GM19452 (cell line): ENCODE measurements at regions not wholly inside any gene's neighbourhood (a gene's known extent, or its start where the extent isn't known, plus 50 kb on each side); places are given as distances from the start of the nearest gene placed in this dataset.
A peak's percentile ranks its signal among the peaks of the same experiment; 100 is the strongest.

Experiments
- ATAC-seq: cut with Tn5 transposase; IDR thresholded peaks from one replicate; pipeline ENCODE4 v1.9.1; 2021; ENCODE audit not compliant: unreplicated experiment

DNA sequence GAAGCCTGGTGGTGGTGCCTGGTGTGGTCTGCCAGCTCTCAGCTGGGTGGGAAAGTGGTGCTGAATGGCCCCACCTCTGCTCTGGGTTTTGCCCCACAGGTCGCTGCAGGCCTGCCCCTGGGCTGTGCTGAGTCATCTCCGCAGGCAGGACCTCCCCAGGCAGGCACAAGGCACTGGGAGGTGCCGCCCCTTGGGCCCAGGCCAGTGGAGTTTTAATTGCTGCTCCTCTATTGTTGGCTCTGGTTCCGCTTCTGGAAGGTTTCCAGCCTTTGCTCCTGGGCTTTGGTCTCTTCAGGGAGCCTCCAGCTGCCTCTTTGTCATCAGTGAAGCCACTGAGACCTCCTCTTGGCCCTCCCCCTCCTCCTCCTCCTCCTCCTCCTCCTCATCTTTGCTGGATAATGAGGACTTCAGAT, 180.3 kb upstream of the GRB10 start:
- ATAC-seq: peak; percentile 61

DNA sequence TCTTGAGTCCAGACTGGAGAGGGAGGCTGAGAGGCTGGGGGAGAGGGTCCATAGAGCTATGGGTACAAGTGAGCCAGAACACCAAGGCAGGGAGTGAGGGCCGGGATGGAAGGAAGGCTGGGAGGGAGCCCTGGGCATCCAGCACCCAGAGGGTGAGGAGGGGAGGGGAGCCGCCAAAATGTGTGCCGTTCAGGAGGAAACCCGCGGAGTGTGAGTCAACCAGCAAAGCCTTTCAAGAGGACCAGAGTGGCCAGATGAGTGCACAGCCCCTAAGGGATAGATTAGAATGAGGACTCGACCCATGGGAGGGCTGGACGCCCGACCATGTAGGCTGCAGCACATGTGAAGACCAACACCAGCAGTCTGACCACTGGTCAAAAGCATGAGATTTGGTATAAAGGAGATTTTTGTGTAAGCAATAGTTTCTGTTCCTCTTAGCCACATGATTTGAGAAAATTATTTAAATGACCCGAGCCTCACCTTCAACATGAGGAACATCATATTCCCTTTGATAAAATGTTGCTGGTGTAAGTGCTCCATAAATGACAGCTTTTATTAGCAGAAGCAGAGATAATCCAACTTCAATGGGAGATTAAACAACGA, 179.7 kb upstream of the GRB10 start:
- ATAC-seq: peak; percentile 18

DNA sequence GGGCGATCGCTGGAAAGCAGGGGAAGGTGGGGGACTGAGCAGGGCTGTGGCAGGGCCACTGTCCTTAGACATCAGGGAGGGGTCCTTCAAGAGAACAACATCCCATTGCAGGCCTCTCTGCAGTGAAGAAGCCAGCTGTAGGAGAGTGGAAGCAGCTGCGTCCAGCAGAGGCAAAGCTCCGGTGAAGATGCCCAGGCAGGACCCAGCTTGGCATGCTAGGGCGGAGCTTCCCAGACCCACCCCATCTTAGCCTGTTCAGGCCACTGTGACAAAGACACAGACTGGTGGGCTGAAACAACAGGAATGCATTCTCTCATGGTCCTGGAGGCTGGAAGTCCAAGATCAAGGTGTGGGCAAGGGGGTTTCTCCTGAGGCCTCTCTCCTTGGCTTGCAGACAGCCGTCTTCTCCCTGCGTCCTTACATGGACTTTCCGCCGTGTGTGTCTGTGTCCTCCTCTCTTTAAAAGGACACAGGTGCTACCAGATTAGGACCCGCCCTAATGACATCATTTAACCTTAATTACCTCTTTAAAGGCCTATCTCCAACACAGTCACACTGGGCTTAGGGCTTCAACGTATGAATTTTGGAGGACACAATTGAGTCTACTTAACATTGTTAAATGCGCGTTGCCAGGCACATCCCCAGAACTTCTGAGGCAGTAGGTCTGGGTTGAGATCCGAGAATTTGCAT, 178.1 kb upstream of the GRB10 start:
- no peak for ATAC-seq

DNA sequence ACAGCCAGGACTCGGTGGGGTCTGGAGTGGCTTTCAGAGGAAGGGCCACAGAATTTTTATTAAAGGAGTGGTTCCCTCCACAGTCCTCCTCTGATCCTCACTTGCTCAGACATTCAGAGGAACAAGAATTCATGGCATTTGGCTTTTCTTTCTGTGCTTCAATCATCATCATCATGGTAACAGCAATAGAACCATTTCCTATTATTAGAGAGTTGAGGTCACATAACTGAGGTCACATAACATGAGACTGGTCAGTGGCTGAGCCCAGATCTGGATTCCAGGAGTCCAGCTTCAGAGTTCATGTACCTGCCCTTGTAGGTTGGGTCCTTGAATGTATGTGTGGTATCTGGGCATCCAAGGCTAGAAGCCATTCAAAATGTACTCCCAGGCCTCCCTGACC, 177.3 kb upstream of the GRB10 start:
- ATAC-seq: no peak

DNA sequence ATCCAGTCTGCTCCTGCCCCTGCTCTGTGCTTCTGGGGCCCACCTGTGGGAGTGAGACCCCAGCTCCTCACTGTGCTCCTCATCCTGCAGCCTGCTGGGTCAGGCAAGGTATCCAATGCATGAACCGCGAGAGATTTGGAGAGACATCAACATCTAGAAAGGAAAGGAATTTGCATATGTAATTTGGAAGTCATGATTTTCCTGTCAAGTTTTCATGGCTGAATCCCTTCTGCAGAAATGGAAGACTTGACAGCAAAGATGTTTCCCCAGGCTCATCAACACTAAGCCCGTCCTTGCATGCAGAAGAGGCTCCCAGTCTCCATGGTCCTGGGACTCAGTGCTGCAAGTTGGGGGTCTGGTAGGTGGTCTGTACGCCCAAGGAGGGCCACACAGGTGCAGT, 176.9 kb upstream of the GRB10 start:
- no peak for ATAC-seq

DNA sequence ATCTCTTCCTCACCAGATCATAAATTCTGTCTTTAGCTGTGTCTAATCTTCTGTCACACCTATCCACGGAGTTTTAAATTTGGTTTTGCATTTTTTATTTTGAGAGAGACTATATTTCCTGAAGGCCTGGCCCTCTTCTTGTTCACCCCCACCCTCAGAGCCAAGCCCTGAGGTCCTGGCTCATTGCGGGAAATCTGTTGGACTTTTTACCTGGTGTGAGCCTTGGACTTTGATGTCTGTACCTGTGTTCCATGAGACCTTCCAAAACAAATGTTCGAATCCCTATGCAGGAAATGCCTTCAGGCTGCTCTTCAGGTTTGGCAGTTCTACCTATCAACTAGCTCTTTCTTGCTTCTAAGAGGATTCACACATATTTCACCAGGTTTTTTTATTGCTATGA, 175.2 kb upstream of the GRB10 start:
- ATAC-seq: no peak

DNA sequence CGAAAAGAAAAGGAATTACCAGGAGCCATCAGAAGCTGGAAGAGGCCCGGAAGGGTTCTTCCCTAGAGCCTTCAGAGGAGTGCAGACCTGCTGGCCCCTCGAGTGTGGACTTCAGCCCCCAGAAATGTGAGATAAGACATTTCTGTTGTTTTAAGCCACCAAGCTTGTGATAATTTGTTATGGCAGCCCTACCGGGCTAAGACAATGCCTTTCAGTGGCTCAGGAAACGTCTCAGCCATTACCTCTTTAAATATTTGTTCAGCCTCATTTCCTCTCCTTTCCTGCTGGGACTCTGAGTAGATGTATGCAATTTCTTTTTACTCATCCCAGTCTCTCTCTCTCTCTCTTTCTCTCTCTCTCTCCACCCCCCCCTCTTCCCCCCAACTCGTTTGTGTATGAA, 174.7 kb upstream of the GRB10 start:
- ATAC-seq: no peak

DNA sequence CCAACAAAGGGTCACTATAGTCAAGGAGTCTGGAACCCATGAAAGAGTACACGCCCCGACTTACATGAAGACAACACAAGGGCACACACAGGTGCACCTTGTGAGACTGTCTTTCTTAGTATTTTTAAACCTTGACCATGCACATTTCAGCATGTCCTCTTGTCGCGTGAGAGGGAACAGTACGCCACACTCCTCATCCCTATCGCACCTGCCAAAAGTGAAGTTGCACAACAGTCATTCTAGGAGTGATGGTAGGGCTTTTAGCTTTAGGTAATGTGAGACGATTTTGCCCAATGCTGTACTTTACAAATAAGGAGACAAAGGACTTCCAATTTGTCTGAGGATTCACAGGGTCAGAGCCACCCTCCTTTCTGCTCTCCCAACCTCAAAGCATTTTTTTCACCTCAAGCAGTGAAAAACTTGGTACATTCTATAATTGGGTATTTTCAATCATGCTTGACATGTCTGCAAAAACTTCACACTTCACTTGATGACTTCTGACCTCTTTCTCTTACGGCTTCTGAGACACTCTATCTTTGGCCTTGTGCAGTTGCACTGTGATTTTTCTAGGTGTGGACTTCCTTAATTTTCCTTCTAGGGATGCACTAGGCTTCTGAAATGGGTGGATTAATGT, 173.9 kb upstream of the GRB10 start:
- no peak for ATAC-seq

DNA sequence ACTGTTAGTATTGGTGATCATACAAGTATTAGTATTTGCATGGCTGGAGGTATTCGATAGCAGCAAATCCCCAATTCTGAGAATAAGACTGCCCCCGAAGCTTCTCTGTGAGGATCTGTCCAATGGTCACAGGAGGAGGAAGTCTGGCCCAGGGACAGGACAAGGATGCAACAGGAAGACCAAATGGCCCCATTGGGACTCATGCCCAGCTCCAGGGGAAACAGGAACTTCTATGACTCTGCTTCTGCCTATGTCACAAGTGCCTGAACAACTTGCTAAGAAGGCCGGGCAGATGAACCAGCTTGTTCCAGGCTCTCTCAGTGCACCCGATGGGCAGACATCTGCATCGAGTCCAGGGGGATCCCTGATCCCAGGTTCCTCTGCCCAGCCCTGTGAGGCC, 172.0 kb upstream of the GRB10 start:
- ATAC-seq: no peak

DNA sequence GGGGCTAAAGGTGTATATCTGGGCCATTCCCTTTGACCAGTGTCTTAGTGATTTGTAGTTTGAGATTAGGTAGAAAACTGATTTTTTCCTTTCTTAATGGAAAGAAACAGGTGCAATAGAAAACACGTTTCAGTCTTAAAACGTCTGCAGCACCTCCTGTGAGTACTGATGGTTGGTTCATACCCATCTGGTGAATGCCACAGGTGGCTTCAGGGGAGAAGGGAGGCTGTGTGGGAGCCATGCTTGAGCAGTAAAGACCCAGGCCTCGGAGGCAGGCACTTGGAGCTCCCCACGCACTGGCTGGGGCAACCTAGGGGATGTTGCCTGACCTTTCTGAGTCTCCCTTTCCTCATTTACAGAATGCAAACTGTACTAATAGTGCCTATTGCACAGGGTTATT, 171.5 kb upstream of the GRB10 start:
- no peak for ATAC-seq

DNA sequence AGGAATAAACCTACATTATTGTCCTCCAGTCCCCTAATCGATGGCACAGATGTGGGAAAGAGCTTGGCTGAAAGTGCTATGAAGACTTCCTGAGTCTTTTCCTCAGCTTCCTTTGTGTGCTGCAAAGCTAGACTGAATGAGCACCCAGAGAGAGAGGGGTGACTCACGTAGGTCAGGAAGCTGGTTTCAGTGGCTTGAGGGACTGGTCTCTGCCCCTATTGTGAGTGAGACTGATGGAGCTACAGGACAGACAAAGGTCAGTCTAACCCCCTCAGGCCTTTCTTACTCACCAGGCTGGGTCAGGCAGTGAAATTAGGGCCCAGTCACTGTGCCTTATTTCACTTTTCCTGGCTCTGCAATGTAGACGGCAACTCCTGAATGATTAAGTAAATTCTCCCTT, 171.1 kb upstream of the GRB10 start:
- ATAC-seq: no peak

DNA sequence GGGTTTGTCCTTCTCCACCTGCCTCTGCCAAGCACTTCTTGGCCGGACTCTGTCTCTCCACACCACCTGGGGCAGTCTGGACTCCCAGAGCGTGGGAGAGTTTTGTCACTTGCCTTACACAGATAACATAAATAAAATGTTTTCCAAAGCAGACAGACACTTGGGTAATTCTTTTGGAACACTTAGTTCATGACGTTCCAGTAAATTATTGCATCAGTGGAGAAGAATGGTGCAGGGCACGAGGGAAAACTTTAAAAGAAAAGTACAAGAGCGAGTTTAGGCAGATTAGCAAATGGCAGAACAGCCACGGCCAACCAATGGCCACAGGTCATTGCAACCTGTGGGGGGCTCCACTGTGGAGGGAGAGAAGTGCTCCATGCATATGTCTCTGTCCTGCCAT, 170.6 kb upstream of the GRB10 start:
- ATAC-seq: no peak

DNA sequence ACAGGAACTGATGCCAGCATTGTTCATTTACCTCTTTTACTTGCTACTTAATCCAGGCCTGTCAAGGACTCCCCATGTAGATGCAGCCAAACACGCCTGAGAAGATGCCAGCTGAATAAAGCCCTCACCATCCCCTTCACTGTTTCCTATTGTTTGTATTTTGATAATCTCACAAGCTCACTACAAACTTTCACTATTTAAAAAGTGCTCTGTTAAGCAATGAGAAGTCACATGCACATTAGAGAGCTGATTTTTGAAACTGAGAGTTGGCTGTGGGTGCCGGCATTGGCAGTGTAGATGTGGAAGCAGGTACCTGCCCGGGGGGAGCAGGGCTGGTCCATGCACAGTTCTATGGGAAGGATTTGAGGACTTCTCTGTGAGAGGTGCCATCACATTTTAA, 169.8 kb upstream of the GRB10 start:
- ATAC-seq: no peak

DNA sequence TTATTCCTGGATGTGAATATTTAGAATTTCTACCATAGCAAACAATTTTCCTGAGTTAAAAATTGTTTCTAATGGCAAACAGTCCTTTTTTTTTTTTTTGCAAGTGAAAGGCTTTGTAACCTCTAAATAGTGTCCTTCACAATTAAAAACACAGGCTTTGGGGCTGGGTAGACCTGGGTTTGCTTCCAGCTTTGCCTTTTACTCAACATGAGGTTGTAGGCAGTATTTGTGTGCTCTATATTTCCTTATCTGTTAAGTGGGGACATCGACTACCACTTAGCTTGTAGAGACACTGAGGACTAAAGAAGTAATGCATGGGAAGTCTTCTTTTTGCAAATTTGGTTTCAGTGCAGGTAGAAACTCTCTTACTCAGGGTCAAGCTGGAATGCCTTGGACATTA, 169.4 kb upstream of the GRB10 start:
- no peak for ATAC-seq

DNA sequence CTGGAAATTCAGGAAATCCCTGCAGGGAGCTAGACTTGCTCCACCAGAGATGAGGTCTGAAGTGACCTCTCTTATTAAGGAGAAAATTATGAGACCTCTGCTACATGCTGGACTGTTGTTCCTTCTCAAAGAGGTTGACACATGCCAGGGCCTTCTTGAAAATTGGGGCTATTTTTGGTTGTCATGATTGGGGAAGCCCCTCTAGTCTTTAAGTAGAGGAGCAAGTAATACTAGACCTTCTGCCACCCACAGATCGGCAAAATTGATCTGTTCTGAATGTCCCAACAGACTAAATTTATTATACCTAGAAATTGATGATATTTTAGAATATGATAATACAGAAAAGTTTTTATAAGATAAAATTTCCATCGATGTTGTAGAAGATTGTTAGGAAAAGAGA, 160.8 kb upstream of the GRB10 start:
- no peak for ATAC-seq

DNA sequence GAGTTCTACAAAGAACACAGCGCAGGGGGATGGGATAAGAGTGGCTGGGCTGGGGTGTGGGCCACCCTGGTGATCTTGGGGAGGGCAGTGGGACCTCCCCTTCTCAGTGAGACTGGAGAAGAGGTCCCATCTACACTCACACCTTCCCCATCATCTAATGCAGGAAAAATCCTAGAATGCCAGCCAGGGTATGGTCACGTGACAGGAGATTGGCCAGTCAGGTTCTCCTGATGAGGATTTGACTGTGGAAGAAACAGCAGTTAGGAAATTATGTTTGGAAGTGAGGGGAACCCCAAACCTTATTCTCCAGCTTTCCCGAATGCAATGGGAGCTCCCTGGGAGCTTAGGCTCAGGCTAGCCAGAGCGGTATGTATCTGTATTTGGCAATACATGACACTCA, 158.8 kb upstream of the GRB10 start:
- no peak for ATAC-seq

DNA sequence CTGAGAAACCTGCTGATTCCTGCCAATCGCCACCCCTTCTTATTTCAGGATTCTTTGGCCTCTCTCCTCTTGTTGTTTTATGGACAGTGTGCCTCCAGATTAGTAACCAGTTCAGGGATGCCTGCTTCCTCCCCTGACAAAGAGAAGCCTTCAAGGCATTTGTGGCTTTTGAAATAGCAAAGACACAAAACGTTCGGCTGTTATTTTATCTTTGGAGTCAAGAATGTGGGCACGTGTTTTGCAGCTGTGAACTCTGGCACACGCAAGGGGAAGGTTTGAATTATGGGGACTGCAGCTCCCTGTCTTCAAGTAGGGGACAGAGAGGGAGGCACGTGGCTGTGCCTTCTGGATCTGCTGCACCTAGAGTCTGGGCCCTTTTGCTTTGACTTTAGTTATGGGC, 157.9 kb upstream of the GRB10 start:
- no peak for ATAC-seq

DNA sequence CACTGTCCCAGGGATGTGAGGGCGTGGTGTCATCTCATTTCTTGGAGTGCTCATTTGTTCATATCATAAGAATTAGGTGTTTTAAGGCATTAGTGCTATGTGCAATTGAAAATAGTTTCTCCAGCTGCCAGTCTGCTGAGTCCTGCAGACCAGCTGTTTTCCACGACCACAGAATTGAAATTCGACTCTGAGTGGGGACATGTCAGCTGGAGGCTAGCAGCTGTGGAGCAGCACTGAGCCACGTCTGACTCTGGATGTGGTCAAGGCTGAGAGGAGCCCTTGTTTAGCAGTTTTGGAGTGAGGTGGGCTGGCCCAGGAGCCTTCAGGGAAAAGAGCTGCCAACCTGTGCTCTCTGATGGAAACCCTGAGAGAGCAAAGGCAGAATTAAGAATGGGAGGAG, 156.3 kb upstream of the GRB10 start:
- no peak for ATAC-seq

DNA sequence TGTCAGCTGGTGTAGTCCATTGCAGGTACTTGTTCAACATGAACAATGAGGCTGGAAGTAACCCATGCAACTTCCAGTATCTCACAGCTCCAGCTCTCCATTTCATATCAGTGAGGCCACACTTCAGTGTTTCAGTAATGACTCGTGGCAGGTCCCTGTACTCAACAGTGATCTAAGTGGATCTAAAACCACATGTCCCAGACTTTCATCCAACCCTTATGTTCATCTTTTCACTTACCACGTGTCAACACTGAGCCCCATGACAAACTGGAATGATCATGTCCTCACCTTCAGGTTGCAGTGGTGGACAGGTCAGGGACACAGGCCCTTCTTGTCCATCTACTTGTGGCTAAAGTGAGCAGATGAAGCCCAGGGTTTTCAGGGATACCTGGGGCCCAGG, 155.0 kb upstream of the GRB10 start:
- ATAC-seq: no peak

DNA sequence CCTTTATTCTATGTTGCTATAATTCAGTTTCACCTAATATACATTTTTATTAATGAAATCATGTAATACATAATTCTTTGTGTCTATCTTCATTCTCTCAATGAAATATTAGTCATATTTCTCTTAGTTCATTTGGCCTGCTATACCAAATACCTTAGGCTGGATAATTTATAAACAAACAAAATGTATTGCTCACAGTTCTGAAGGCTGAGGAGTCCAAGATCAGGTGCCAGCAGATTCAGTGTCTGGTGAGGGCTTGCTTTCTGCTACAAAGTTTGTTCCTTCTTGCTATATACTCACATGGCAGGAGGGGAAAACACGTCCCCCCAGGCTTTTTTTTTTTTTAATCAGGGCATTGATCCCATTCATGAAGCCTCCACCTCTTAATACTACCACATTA, 143.4 kb upstream of the GRB10 start:
- ATAC-seq: no peak

DNA sequence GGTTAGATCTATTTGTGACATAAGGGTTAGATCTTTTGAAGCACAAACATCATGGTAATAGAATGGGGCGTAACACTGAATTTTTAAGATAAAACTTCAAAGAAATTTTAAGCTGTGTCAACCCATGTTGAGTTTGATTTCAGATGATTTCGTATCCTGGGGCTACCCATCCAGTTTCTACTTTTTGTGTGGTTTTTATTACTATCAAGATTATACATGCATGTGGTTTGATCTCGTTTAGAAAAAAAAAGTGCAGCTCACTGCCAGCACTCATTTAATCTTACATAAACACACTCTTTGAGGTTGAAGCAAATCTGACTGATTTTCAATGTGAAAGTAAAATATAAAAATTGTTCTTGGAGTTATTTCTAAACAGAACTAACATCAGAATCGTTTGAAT, 140.8 kb upstream of the GRB10 start:
- ATAC-seq: no peak

DNA sequence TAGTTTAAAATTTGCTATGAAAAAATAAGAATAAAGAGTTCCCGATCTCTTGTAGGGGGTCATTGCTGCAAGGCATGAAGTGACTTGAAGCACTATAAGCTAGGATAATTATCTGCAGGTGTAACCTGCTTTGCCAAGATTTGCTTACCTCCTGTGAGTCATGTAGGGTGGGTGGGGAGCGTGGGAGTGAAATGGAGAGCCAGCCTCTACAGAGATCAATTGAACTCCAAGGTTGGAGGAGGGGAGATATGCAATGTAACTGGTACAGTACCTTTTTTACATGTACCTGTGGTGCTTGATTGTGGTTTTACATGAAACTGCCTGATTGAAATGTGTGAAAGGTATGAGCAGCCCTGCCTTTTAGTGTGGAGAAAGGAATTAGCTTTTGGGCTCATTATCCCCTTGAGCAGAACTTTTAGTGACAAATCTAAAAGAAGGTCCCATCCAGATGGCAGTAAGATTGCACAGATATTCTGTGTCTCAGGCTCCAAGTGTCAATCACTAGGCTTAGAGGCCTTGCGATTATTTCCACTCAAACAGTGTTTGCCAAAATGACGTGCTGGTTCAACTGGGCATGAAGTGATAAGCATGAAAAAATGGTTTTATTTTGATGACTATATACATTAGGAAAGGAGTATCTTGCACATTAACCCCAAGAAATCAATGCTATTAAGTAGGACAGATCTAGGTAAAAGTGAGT, 138.6 kb upstream of the GRB10 start:
- ATAC-seq: no peak
